ENCODE measurements at regions not wholly inside any gene's neighbourhood (a gene's known extent, or its start where the extent isn't known, plus 50 kb on each side); places are given as distances from the start of the nearest gene placed in this dataset.
A peak's percentile ranks its signal among the peaks of the same experiment; 100 is the strongest.

DNA sequence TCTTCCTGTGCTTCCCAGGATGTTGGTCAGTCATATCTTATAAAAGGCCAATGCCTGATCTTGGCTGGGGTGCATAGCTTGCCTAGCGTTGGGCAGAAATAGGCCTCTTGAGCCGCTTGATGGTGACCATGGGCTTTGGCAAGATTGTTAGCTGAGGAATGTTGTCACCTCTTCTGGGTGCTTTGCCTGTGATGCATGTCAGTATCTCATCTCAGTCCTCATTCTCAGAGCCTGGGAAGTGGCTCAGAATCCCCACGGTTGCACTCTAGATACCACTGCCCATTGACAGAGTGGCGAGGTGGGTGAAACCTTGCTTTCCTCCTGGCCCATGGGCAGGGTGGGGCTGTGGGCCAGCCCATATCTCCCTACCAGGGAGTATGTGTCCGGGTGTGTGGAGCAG is 79.2 kb upstream of the MGAT5 start:
- DNase-seq (ENCODE audit: low read depth): no peak
- no peak overlapping the region for H3K4me3 ChIP-seq (ENCODE audit: low read length)
- TF ChIP-seq, protein P1, sequence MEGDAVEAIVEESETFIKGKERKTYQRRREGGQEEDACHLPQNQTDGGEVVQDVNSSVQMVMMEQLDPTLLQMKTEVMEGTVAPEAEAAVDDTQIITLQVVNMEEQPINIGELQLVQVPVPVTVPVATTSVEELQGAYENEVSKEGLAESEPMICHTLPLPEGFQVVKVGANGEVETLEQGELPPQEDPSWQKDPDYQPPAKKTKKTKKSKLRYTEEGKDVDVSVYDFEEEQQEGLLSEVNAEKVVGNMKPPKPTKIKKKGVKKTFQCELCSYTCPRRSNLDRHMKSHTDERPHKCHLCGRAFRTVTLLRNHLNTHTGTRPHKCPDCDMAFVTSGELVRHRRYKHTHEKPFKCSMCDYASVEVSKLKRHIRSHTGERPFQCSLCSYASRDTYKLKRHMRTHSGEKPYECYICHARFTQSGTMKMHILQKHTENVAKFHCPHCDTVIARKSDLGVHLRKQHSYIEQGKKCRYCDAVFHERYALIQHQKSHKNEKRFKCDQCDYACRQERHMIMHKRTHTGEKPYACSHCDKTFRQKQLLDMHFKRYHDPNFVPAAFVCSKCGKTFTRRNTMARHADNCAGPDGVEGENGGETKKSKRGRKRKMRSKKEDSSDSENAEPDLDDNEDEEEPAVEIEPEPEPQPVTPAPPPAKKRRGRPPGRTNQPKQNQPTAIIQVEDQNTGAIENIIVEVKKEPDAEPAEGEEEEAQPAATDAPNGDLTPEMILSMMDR (IDR thresholded peaks at IDR 0.05; ENCODE audit: insufficient read depth, low read depth, low read length, missing control alignments): no peak

DNA sequence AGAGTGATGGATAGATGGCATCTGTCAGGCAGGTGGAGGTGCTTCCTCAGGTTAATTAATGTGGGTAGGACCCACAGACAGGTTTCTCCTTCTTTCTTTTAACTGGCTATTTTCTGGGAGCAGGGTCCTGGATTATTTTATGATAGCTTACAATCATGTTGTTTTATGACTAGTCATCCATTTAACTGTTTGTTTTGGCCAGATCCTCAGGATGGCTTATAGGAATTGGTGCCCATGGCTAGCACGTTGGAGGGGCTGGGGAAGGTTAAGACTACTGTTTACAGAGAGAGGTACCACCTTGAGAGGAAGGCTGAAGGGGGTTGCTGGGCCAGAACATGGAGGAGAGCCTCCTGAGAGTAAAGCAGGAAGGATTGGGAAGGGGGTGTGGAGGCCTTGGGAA is 78.0 kb upstream of the MGAT5 start:
- TF ChIP-seq, protein P1 (IDR thresholded peaks at IDR 0.05; ENCODE audit: insufficient read depth, low read depth, low read length, missing control alignments): no peak
- no peak overlapping the region for H3K4me3 ChIP-seq (ENCODE audit: low read length)
- no peak for DNase-seq (ENCODE audit: low read depth)

- DNase-seq (ENCODE audit: low read depth): peak; percentile 7
- H3K4me3 ChIP-seq (ENCODE audit: low read length): no peak overlapping the region
- TF ChIP-seq, protein P1 (IDR thresholded peaks at IDR 0.05; ENCODE audit: insufficient read depth, low read depth, low read length, missing control alignments): no peak
Observed at GRCh38 chr2:134177351-134177931, 76.4 kb upstream of the MGAT5 start.

DNA sequence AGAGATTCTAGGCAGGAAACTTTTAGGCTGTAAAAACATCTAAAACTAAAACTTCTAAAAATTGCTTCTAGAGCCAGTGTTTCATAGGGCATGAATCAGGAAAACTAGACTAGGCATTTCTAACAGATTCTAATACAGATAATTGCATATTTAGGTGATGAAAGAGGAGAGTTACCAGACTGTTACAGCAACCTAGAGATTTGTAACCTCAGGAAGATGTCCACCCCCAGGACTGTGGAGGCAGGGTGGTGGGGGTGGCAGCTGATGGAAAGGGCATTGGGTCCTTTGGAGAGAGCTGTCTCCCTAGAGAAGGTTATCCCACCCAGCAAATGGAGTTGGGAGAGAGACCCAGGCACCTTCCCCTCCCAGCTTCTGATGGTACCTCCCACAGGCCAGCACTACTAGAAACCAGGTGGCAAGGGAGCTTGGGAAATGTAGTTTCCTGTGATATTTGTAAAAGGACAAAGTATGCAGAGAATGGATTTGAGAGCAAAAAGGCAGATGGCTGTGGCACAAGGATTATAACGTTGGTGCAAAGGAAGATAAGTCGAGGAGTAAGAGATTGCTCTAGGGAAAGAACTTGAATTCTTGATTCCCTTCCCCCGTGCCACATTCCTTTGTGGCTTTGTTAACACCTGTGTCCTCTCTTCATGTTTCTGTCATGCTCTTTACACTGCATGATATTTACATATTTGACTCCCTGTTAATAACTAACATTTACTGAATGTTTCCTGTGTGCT is 75.6 kb upstream of the MGAT5 start:
- TF ChIP-seq, protein P1 (IDR thresholded peaks at IDR 0.05; ENCODE audit: insufficient read depth, low read depth, low read length, missing control alignments): no peak
- DNase-seq (ENCODE audit: low read depth): no peak
- H3K4me3 ChIP-seq (ENCODE audit: low read length): no peak overlapping the region

DNA sequence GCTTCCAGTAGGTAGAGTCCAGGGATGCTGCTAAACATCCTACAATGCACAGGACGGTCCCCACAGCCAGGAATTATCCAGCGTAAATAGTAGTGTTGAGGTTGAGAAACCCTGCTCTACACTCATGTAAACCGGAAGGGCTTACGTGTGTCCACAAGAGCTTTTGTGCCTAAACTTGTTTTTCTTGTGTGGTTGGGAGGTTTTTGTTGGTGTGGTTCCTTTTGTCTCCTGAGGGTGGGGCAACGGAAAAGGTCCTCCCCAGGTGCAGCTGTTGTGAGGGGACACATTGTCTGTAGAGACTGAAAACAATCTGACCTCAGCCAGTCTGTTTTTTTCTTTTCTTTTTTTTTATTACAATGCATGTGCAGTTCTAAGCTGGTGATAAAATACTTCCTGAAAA is 72.7 kb upstream of the MGAT5 start:
- TF ChIP-seq, protein P1 (IDR thresholded peaks at IDR 0.05; ENCODE audit: insufficient read depth, low read depth, low read length, missing control alignments): peak; percentile 35
- peak; percentile 88 for DNase-seq (ENCODE audit: low read depth)
- no peak overlapping the region for H3K4me3 ChIP-seq (ENCODE audit: low read length)

DNA sequence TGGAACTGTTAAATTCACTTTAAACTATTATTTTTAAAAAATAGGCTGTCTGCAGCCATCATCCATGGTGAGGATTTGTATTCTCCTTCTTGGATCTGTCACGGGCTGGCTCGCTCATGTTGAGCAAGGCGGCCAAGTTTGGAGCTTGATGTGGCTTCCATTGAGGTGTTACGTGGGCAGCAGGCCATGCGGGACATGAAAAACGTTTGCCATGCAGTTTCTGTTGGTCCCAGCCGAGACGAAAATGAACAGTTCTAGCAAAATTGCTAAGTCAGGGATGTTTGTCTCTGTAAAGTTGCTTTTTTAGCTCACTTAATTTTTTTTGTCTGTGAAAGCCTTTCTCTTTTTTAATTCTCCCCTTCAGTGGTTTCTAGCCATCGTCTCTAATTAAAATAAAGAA is 70.2 kb upstream of the MGAT5 start:
- TF ChIP-seq, protein P1 (IDR thresholded peaks at IDR 0.05; ENCODE audit: insufficient read depth, low read depth, low read length, missing control alignments): no peak
- H3K4me3 ChIP-seq (ENCODE audit: low read length): no peak overlapping the region
- no peak for DNase-seq (ENCODE audit: low read depth)

DNA sequence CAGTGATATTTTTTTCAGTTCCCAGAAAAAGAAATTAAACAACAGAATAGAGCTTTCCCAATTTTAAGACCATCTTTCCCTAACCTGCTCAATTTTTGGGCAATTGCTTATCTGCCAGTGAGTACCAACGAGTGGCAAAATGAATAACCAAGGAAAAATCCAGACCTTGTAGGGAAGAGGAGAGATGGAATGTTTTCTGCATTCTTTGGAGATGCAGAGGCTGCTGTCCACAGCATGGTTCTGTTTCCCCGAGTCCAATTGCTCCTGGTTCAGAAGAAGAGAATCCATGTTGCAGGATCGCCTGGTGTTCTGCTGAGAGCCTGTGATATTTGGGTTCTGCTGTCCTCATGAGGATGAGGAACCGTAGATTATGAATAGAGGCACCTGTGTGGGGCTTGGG is 68.2 kb upstream of the MGAT5 start:
- H3K4me3 ChIP-seq (ENCODE audit: low read length): no peak overlapping the region
- DNase-seq (ENCODE audit: low read depth): no peak
- TF ChIP-seq, protein P1 (IDR thresholded peaks at IDR 0.05; ENCODE audit: insufficient read depth, low read depth, low read length, missing control alignments): no peak

Measured in epithelial cell of esophagus (primary cell).